Upper lobe of right lung (tissue), 1 donor: ENCODE measurements at regions not wholly inside any gene's neighbourhood (a gene's known extent, or its start where the extent isn't known, plus 50 kb on each side); places are given as distances from the start of the nearest gene placed in this dataset.

Source experiments
- ATAC-seq: fragments of 200-7000 bp; cut with Tn5 transposase; one replicate; pipeline ENCODE4 v1.9.1; 2020; ENCODE audit warnings: mild to moderate bottlenecking, moderate library complexity
- DNase-seq: peaks from one replicate; pipeline ENCODE4 v3.0.0-alpha.2; 2020
- H3K27ac ChIP-seq: fragments of 200-600 bp; one replicate; pipeline ENCODE4 v1.8.0; 2022
- H3K27me3 ChIP-seq: fragments of 200-600 bp; one replicate; pipeline ENCODE4 v1.8.0; 2022; ENCODE audit warnings: mild to moderate bottlenecking
- H3K36me3 ChIP-seq: fragments of 200-600 bp; one replicate; pipeline ENCODE4 v1.8.0; 2022
- H3K4me1 ChIP-seq: fragments of 200-600 bp; one replicate; pipeline ENCODE4 v1.8.0; 2022
- H3K4me3 ChIP-seq: fragments of 200-600 bp; one replicate; pipeline ENCODE4 v1.8.0; 2022; ENCODE audit warnings: mild to moderate bottlenecking
- H3K9me3 ChIP-seq: fragments of 200-600 bp; one replicate; pipeline ENCODE4 v1.8.0; 2022
- CTCF ChIP-seq: fragments of 200-600 bp; IDR thresholded peaks from one replicate; pipeline ENCODE4 v1.8.0; 2022; ENCODE audit warnings: antibody characterized with exemption
- intact Hi-C: fragments of 100-400 bp; cut with DNase I; formaldehyde crosslinking; loops from one replicate; pipeline ENCODE4 v1.11.0; 2022
- donor health status: DM: no; HTN: yes; CAD: no; lungs with severe emphysema.

- no peaks in the 10 kb centered on the region for H3K36me3 ChIP-seq
- DNase-seq (no peak), ATAC-seq (no peak)
- H3K27ac ChIP-seq: no peak overlapping the region
- intact Hi-C loops: no loop called here
- no peaks in the 10 kb centered on the region for H3K27me3 ChIP-seq
- no peak overlapping the region for H3K4me3 ChIP-seq
- H3K9me3 ChIP-seq: no peaks in the 10 kb centered on the region
- no peak for TF ChIP-seq CTCF
- no peaks in the 10 kb centered on the region for H3K4me1 ChIP-seq
Measured at GRCh38 chr9:103731541-103731940, 362.6 kb upstream of the SMC2 start.

- H3K27me3 ChIP-seq: no peaks in the 10 kb centered on the region
- no peaks in the 10 kb centered on the region for H3K36me3 ChIP-seq
- ATAC-seq: no peak
- H3K27ac ChIP-seq: no peak overlapping the region
- intact Hi-C loops: no loop called here
- TF ChIP-seq CTCF: no peak
- no peak for DNase-seq
- no peak overlapping the region for H3K4me3 ChIP-seq
- no peaks in the 10 kb centered on the region for H3K9me3 ChIP-seq
- H3K4me1 ChIP-seq: no peaks in the 10 kb centered on the region
Measured at GRCh38 chr9:103734471-103734870, 359.6 kb upstream of the SMC2 start.

- H3K4me1 ChIP-seq: no peaks in the 10 kb centered on the region
- ATAC-seq: no peak
- no peak overlapping the region for H3K27ac ChIP-seq
- H3K27me3 ChIP-seq: no peaks in the 10 kb centered on the region
- no peaks in the 10 kb centered on the region for H3K36me3 ChIP-seq
- no peak for TF ChIP-seq CTCF
- intact Hi-C loops: no loop called here
- no peak overlapping the region for H3K4me3 ChIP-seq
- H3K9me3 ChIP-seq: no peaks in the 10 kb centered on the region
- DNase-seq: no peak
Measured at GRCh38 chr9:103755441-103755840, 338.7 kb upstream of the SMC2 start.

GRCh38 chr9:103755986-103756385 lies 338.1 kb upstream of the SMC2 start:
- intact Hi-C loops: no loop called here
- no peak for TF ChIP-seq CTCF
- no peak overlapping the region for H3K4me3 ChIP-seq
- ATAC-seq (no peak), DNase-seq (no peak)
- H3K36me3 ChIP-seq: no peaks in the 10 kb centered on the region
- H3K9me3 ChIP-seq: no peaks in the 10 kb centered on the region
- H3K27me3 ChIP-seq: no peaks in the 10 kb centered on the region
- H3K4me1 ChIP-seq: no peaks in the 10 kb centered on the region
- H3K27ac ChIP-seq: no peak overlapping the region

GRCh38 chr9:103757062-103757461 lies 337.0 kb upstream of the SMC2 start:
- Histone ChIP-seq H3K9me3 (no peaks in the 10 kb centered on the region), H3K4me3 (no peak overlapping the region), H3K36me3 (no peaks in the 10 kb centered on the region), H3K27ac (no peak overlapping the region), H3K27me3 (no peaks in the 10 kb centered on the region), H3K4me1 (no peaks in the 10 kb centered on the region)
- TF ChIP-seq CTCF: no peak
- intact Hi-C loops: no loop called here
- ATAC-seq: no peak
- no peak for DNase-seq

- Histone ChIP-seq H3K4me3 (no peak overlapping the region), H3K4me1 (no peaks in the 10 kb centered on the region), H3K9me3 (no peaks in the 10 kb centered on the region), H3K36me3 (no peaks in the 10 kb centered on the region), H3K27ac (no peak overlapping the region), H3K27me3 (no peaks in the 10 kb centered on the region)
- intact Hi-C loops: no loop called here
- no peak for TF ChIP-seq CTCF
- DNase-seq: no peak
- ATAC-seq: no peak
Measured at GRCh38 chr9:103761466-103761865, 332.6 kb upstream of the SMC2 start.
